HFFc6 (cell line): ENCODE measurements at regions not wholly inside any gene's neighbourhood (a gene's known extent, or its start where the extent isn't known, plus 50 kb on each side); places are given as distances from the start of the nearest gene placed in this dataset.
A peak's percentile ranks its signal among the peaks of the same experiment; 100 is the strongest.
"Not testable (repeated sequence)": the region's sequence is repeated elsewhere in the genome, so short reads cannot be mapped to it uniquely, and the experiment has no call there.

ENCODE experiments used
- DNase-seq: peaks from one replicate; pipeline ENCODE4 v3.0.0-alpha.2; 2018
- H3K27ac Mint-ChIP-seq: 2 replicates; pipeline ENCODE4 v1.8.0; 2020; ENCODE audit warnings: mild to moderate bottlenecking, mixed read lengths
- H3K27me3 Mint-ChIP-seq: 2 replicates; pipeline ENCODE4 v1.8.0; 2021; ENCODE audit warnings: mild to moderate bottlenecking, moderate library complexity, mixed read lengths; ENCODE audit not compliant: insufficient read depth
- H3K36me3 Mint-ChIP-seq: 2 replicates; pipeline ENCODE4 v1.8.0; 2021; ENCODE audit warnings: low read depth, mixed read lengths
- H3K4me1 Mint-ChIP-seq: 2 replicates; pipeline ENCODE4 v1.8.0; 2020; ENCODE audit warnings: low read depth, mixed read lengths
- H3K4me3 Mint-ChIP-seq: 2 replicates; pipeline ENCODE4 v1.8.0; 2020; ENCODE audit warnings: mild to moderate bottlenecking, moderate library complexity, mixed read lengths
- H3K9me3 Mint-ChIP-seq: 2 replicates; pipeline ENCODE4 v1.8.0; 2020; ENCODE audit warnings: mild to moderate bottlenecking, mixed read lengths
- CTCF ChIP-seq: fragments of 200-600 bp; sonication (generic); IDR thresholded peaks from 2 replicates; pipeline ENCODE4 v1.5.0; 2021; ENCODE audit warnings: antibody characterized with exemption, mild to moderate bottlenecking

GRCh38 chr4:86521373-86521969 is 72.6 kb upstream of the PTPN13 start:
- Mint-ChIP-seq H3K4me3 (no peak overlapping the region), H3K36me3 (peaks cover 33% of the 10 kb centered on the region), H3K27ac (no peak overlapping the region), H3K27me3 (peaks cover 2% of the 10 kb centered on the region), H3K9me3 (peaks cover 30% of the 10 kb centered on the region), H3K4me1 (no peaks in the 10 kb centered on the region)
- TF ChIP-seq CTCF = no peak
- no peak for DNase-seq

GRCh38 chr4:86522349-86522748 is 71.8 kb upstream of the PTPN13 start:
- no peak for DNase-seq
- TF ChIP-seq CTCF = peak; percentile 67
- Mint-ChIP-seq H3K27me3 (peaks cover 2% of the 10 kb centered on the region), H3K4me3 (no peak overlapping the region), H3K4me1 (no peaks in the 10 kb centered on the region), H3K27ac (no peak overlapping the region), H3K9me3 (peaks cover 30% of the 10 kb centered on the region), H3K36me3 (peaks cover 33% of the 10 kb centered on the region)

GRCh38 chr4:86523333-86523732 is 70.8 kb upstream of the PTPN13 start:
- DNase-seq = no peak
- Mint-ChIP-seq H3K4me3 (no peak overlapping the region), H3K27ac (no peak overlapping the region), H3K4me1 (no peaks in the 10 kb centered on the region), H3K36me3 (peaks cover 32% of the 10 kb centered on the region), H3K27me3 (no peaks in the 10 kb centered on the region; the same call in 1 of the 2 replicates), H3K9me3 (peaks cover 30% of the 10 kb centered on the region)
- no peak for TF ChIP-seq CTCF

GRCh38 chr4:86527713-86528112 is 66.4 kb upstream of the PTPN13 start:
- DNase-seq, H3K4me1 Mint-ChIP-seq, H3K4me3 Mint-ChIP-seq: not testable (repeated sequence)

GRCh38 chr4:86529436-86529835 is 64.7 kb upstream of the PTPN13 start:
- no peak overlapping the region for H3K4me3 Mint-ChIP-seq
- no peak for DNase-seq
- H3K27ac Mint-ChIP-seq = no peak overlapping the region
- no peaks in the 10 kb centered on the region for H3K9me3 Mint-ChIP-seq
- TF ChIP-seq CTCF = no peak
- H3K27me3 Mint-ChIP-seq = no peaks in the 10 kb centered on the region; the same call in 1 of the 2 replicates
- no peaks in the 10 kb centered on the region for H3K4me1 Mint-ChIP-seq
- no peaks in the 10 kb centered on the region for H3K36me3 Mint-ChIP-seq

More at GRCh38 chr4:86527713-86528112, 66.4 kb upstream of the PTPN13 start:
- not testable (repeated sequence) for H3K27me3 Mint-ChIP-seq, H3K36me3 Mint-ChIP-seq, H3K9me3 Mint-ChIP-seq, H3K27ac Mint-ChIP-seq

GRCh38 chr4:86530183-86530582 is 63.9 kb upstream of the PTPN13 start:
- Mint-ChIP-seq H3K4me1 (no peaks in the 10 kb centered on the region), H3K9me3 (no peaks in the 10 kb centered on the region), H3K27me3 (no peaks in the 10 kb centered on the region; the same call in 1 of the 2 replicates), H3K36me3 (no peaks in the 10 kb centered on the region), H3K4me3 (no peak overlapping the region), H3K27ac (no peak overlapping the region)
- no peak for DNase-seq
- no peak for TF ChIP-seq CTCF
